GM12878 (cell line): ENCODE measurements at regions not wholly inside any gene's neighbourhood (a gene's known extent, or its start where the extent isn't known, plus 50 kb on each side); places are given as distances from the start of the nearest gene placed in this dataset.

ENCODE experiments used
- ATAC-seq: fragments of 200-7000 bp; cut with Tn5 transposase; 3 replicates; pipeline ENCODE4 v1.9.1; 2020; ENCODE audit warnings: mild to moderate bottlenecking, moderate library complexity
- BruUV-seq: library from RNA; stranded (reverse); fragments of 400-500 nt; replicated peaks from 2 replicates; lab custom pipeline; 2021; lab: Mats Ljungman, UMichigan
- CTCF ChIA-PET: fragments of 300-600 bp; sonication (Branson Sonifier 250); formaldehyde crosslinking; extraction: SDS; loops from one replicate; lab custom pipeline; 2021; ENCODE audit warnings: inconsistent platforms; lab: Yijun Ruan, JAX
- POLR2A ChIA-PET: fragments of 350-600 bp; formaldehyde crosslinking; extraction: SDS; loops from one replicate; lab custom pipeline; 2021; ENCODE audit warnings: inconsistent platforms; lab: Charles Lee
- RAD21 ChIA-PET: fragments of 300-600 bp; sonication (Branson Sonifier 250); formaldehyde crosslinking; loops from one replicate; lab custom pipeline; 2023; ENCODE audit warnings: antibody characterized with exemption; ENCODE audit not compliant: unreplicated experiment; lab: Charles Lee
- SMC1A ChIA-PET: fragments of 300-600 bp; sonication (Branson Sonifier 250); formaldehyde crosslinking; loops from one replicate; lab custom pipeline; 2023; ENCODE audit not compliant: unreplicated experiment, uncharacterized antibody; lab: Charles Lee
- DNase-seq: peaks from one replicate; pipeline ENCODE4 v3.0.0-alpha.2; 2011; ENCODE audit warnings: low read depth, low spot score
- FAIRE-seq: peaks from 3 replicates; lab custom pipeline; 2011; peaks lifted over from hg19 to GRCh38; lab: Jason Lieb, UNC
- H2AFZ ChIP-seq: 2 replicates; pipeline ENCODE4 v1.6.0; 2011; ENCODE audit warnings: low read depth, low read length, control low read depth; ENCODE audit not compliant: control insufficient read depth
- H3K27ac ChIP-seq: 2 replicates; pipeline ENCODE4 v1.5.1; 2011; ENCODE audit warnings: control low read depth; ENCODE audit not compliant: control insufficient read depth, insufficient read depth
- H3K27me3 ChIP-seq, 2 experiments: replicated peaks in 1 of 2; 2 replicates each; pipeline versions ENCODE4 v1.6.0 to v1.6.1; 2011; ENCODE audit warnings: low read length in 1 of 2; ENCODE audit not compliant: control insufficient read depth in 2 of 2, insufficient read depth in 2 of 2
- H3K36me3 ChIP-seq, 2 experiments: 2 replicates each; pipeline ENCODE4 v1.5.1; 2011; ENCODE audit warnings: low read length in 1 of 2; ENCODE audit not compliant: control insufficient read depth in 2 of 2, insufficient read depth in 2 of 2
- H3K4me1 ChIP-seq: 2 replicates; pipeline ENCODE4 v1.6.1; 2011; ENCODE audit warnings: mild to moderate bottlenecking, low read length, moderate library complexity, mixed read lengths; ENCODE audit not compliant: control insufficient read depth, insufficient read depth
- H3K4me2 ChIP-seq: 2 replicates; pipeline ENCODE4 v1.6.0; 2011; ENCODE audit warnings: control low read depth; ENCODE audit not compliant: control insufficient read depth, insufficient read depth
- H3K4me3 ChIP-seq: fragments of 200-600 bp; sonication (generic); 2 replicates; pipeline ENCODE4 v1.5.1; 2016
- H3K79me2 ChIP-seq: 2 replicates; pipeline ENCODE4 v1.6.0; 2011; ENCODE audit warnings: low read length; ENCODE audit not compliant: control insufficient read depth, insufficient read depth
- H3K9ac ChIP-seq: 2 replicates; pipeline ENCODE4 v1.8.0; 2011; ENCODE audit warnings: low read length, control low read depth, mixed read lengths; ENCODE audit not compliant: control insufficient read depth, insufficient read depth
- H3K9me3 ChIP-seq: replicated peaks from 3 replicates; pipeline ENCODE4 v1.5.1; 2011; ENCODE audit warnings: mild to moderate bottlenecking, low read length; ENCODE audit not compliant: control insufficient read depth, insufficient read depth
- H4K20me1 ChIP-seq: 2 replicates; pipeline ENCODE4 v1.6.0; 2011; ENCODE audit not compliant: control insufficient read depth, insufficient read depth
- CBX5 ChIP-seq: sonication (generic); IDR thresholded peaks from 2 replicates; pipeline ENCODE4 v1.6.1; 2016; ENCODE audit warnings: low read depth, moderate library complexity, mild to moderate bottlenecking, inconsistent platforms
- CEBPB ChIP-seq, 2 experiments: fragments of 150-350 bp in 1 of 2; IDR thresholded peaks; 2 replicates each; pipeline ENCODE4 v1.6.1; 2012 to 2014; ENCODE audit warnings: low read depth in 2 of 2, low read length in 2 of 2, borderline replicate concordance in 1 of 2, inconsistent platforms in 1 of 2
- E4F1 ChIP-seq: fragments of 450-650 bp; IDR thresholded peaks from 2 replicates; pipeline ENCODE4 v1.6.1; 2018; ENCODE audit warnings: borderline replicate concordance, mild to moderate bottlenecking; ENCODE audit not compliant: partially characterized antibody
- ELK1 ChIP-seq: IDR thresholded peaks from 2 replicates; pipeline ENCODE4 v1.6.1; 2012; ENCODE audit warnings: low read depth, low read length, improper control_type of control experiment
- JUND ChIP-seq: IDR thresholded peaks from 2 replicates; pipeline ENCODE4 v1.6.1; 2012; ENCODE audit warnings: low read depth, mild to moderate bottlenecking, low read length, improper control_type of control experiment, moderate library complexity
- NFXL1 ChIP-seq: fragments of 450-650 bp; IDR thresholded peaks from 2 replicates; pipeline ENCODE4 v1.6.1; 2017; ENCODE audit warnings: antibody characterized with exemption, mild to moderate bottlenecking, borderline replicate concordance
- NFYA ChIP-seq: IDR thresholded peaks from 2 replicates; pipeline ENCODE4 v1.6.1; 2011; ENCODE audit warnings: low read depth, mild to moderate bottlenecking, low read length, improper control_type of control experiment, borderline replicate concordance
- NRF1 ChIP-seq: conservative IDR thresholded peaks from 2 replicates; pipeline ENCODE4 v1.6.1; 2011; ENCODE audit warnings: mild to moderate bottlenecking, low read depth, low read length, improper control_type of control experiment
- POLR2A ChIP-seq: IDR thresholded peaks from 2 replicates; pipeline ENCODE4 v1.6.1; 2011; ENCODE audit warnings: low read depth, mild to moderate bottlenecking, low read length
- SMAD1 ChIP-seq: fragments of 450-650 bp; IDR thresholded peaks from 2 replicates; pipeline ENCODE4 v1.6.1; 2018; ENCODE audit warnings: mild to moderate bottlenecking, low read depth; ENCODE audit not compliant: partially characterized antibody
- SMAD5 ChIP-seq: IDR thresholded peaks from 2 replicates; pipeline ENCODE4 v1.6.1; 2016; ENCODE audit warnings: antibody characterized with exemption, low read depth
- USF2 ChIP-seq: IDR thresholded peaks from 2 replicates; pipeline ENCODE4 v1.6.1; 2011; ENCODE audit warnings: low read depth, low read length, improper control_type of control experiment, borderline replicate concordance
- WRNIP1 ChIP-seq: IDR thresholded peaks from 2 replicates; pipeline ENCODE4 v1.6.1; 2011; ENCODE audit warnings: low read depth, low read length, improper control_type of control experiment, borderline replicate concordance
- ZBTB40 ChIP-seq: fragments of 450-650 bp; IDR thresholded peaks from 2 replicates; pipeline ENCODE4 v1.6.1; 2016; ENCODE audit warnings: mild to moderate bottlenecking, moderate library complexity, borderline replicate concordance
- WGBS: methylation state at CpG from one replicate; pipeline ENCODE4 v1.1.6; 2016; ENCODE audit warnings: low lambda C conversion rate; ENCODE audit not compliant: insufficient replicate concordance, insufficient coverage; ENCODE audit errors: missing lambda C conversion rate; 5-methylcytosine and 5-hydroxymethylcytosine counted together
- in situ Hi-C: fragments of 300-500 bp; cut with MboI; formaldehyde crosslinking; loops from 9 replicates; pipeline ENCODE4 v1.14.3; 2018; ENCODE audit warnings: mixed read lengths
- intact Hi-C: fragments of 100-400 bp; cut with micrococcal nuclease; formaldehyde crosslinking; loops from one replicate; pipeline ENCODE4 v1.14.2; 2022; ENCODE audit not compliant: unreplicated experiment

GRCh38 chr13:107512551-107512950 lies 702.8 kb downstream of the LIG4 start (continued):
- TF ChIP-seq NFYA (no peak), CBX5 (no peak), ELK1 (no peak), NRF1 (no peak), NFXL1 (no peak), SMAD1 (no peak)

- no peak overlapping the region for H3K9ac ChIP-seq
- no peak overlapping the region for H3K4me2 ChIP-seq
- ChIA-PET POLR2A (no interaction called here), RAD21 (no interaction called here), CTCF (no interaction called here), SMC1A (no interaction called here)
- intact Hi-C loops: no loop called here
- H3K4me3 ChIP-seq: no peak overlapping the region
- no peaks in the 10 kb centered on the region for H4K20me1 ChIP-seq
- no peak for FAIRE-seq
- no peaks in the 10 kb centered on the region for H3K79me2 ChIP-seq
- WGBS: 0% methylated on average over 5 of the region's 5 CpGs
- no peak for ATAC-seq
- no peak for DNase-seq
- no TSS peak for BruUV-seq
- H3K36me3 ChIP-seq: no peaks in the 10 kb centered on the region
- no peaks in the 10 kb centered on the region for H3K27me3 ChIP-seq
- H3K4me1 ChIP-seq: no peaks in the 10 kb centered on the region
- H3K9me3 ChIP-seq: no peaks in the 10 kb centered on the region
- in situ Hi-C loops: no loop called here
- H2AFZ ChIP-seq: no peak overlapping the region
- H3K27ac ChIP-seq: no peak overlapping the region
- TF ChIP-seq WRNIP1 (no peak), POLR2A (no peak), ZBTB40 (no peak), USF2 (no peak), CEBPB (IDR thresholded peaks at IDR 0.05; ENCODE audit: borderline replicate concordance in 1 of 2, low read depth in 2 of 2, low read length in 2 of 2) (no peak), E4F1 (no peak), SMAD5 (no peak), JUND (no peak)
Measured at GRCh38 chr13:107497661-107498060, 717.7 kb downstream of the LIG4 start.
